OCI-M2 (cell line): ENCODE measurements at regions not wholly inside any gene's neighbourhood (a gene's known extent, or its start where the extent isn't known, plus 50 kb on each side); places are given as distances from the start of the nearest gene placed in this dataset.

Source experiments
- DNase-seq: peaks from one replicate; lab custom pipeline; 2025; ENCODE audit not compliant: unreplicated experiment; lab: John Stamatoyannopoulos, UW

DNA sequence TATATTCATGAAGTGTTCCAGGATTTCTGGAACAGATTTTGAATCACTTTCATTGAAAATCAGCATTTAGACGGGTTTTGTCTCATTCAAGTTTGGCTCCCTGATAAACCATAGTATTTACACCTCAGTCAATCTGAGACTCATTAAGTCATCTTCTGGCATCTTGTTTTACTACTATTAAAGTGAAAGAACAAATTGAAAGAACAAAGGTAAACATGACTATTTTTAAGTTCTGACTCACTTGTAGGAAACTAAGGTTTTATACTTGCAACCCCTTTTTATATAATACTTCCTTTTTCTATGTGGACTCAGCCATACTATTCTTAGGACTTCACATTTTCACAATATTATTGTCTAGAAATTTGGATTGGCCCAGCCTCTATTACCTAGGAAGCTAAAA is 854.4 kb downstream of the SQOR start:
- no peak for DNase-seq

DNA sequence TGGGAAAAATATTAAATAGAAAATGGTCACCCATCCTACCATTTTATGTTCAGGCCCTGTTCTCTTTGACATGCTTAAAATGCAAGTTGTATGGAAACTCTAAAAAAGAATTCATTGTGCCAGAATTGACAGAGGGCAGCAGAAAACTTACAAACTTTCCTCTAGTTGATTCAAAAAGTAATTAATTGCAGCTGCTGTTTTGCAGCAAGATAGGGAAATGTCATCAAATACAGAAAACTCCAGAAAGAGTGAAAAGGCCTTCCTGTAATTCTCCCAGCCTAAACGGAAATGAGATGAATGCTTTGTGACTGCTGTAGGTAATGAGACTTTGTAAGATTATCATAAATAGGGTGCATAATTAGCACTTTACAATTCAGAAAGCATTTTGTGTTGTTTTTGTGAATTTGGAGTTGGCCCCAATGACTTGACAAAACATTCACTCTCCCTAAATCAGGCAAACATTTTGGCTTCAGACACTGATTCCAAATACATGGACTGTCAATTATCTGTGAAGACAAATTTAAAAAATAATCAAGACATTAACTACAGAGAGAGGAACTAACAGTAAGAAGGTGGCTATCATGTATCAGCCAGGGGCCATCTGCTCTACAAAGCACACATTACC is 861.8 kb downstream of the SQOR start:
- no peak for DNase-seq

DNA sequence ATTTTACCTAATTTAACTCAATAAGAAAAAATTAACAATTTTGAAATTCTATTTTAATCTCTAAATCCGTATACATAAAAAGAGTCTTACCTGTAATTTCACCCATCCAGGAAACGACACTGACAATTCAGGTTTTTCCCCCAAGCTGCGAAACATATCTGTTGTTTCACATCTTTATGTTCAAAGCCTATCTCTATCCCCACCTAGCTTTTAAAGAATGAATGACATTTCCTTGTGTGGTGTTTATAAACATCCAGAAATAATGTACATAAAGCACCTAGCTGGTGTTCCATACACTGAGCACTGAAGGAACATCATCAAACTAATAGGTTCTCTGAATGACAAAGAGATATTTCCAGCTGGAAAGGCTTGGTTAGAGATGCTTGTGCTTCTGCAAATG is 867.8 kb downstream of the SQOR start:
- no peak for DNase-seq

GRCh38 chr15:46518381-46518780 is 883.6 kb downstream of the SQOR start:
- DNase-seq = no peak

GRCh38 chr15:46523701-46524100 is 888.9 kb downstream of the SQOR start:
- no peak for DNase-seq

- no peak for DNase-seq
These were observed 891.3 kb downstream of the SQOR start for GRCh38 chr15:46525984-46526725.

DNA sequence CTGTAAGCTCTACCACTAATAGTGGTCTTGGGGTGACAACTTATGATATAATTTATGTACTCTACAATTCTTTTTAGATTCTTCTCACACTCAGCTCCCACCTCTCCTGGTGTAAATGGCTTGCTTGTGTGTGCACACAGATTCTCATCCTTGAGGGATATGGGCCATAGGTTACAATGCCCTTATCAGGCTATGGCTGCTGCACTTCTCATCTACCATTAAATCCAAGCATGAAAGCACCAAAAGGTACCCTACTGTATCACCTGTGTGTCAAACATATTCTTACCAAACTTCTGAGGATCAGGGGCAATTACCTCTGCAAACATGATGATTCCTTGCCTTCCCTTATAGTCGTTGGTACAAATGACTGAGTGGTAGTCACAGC is 891.9 kb downstream of the SQOR start:
- DNase-seq = no peak

GRCh38 chr15:46543626-46544025 is 908.8 kb downstream of the SQOR start:
- DNase-seq = no peak

DNA sequence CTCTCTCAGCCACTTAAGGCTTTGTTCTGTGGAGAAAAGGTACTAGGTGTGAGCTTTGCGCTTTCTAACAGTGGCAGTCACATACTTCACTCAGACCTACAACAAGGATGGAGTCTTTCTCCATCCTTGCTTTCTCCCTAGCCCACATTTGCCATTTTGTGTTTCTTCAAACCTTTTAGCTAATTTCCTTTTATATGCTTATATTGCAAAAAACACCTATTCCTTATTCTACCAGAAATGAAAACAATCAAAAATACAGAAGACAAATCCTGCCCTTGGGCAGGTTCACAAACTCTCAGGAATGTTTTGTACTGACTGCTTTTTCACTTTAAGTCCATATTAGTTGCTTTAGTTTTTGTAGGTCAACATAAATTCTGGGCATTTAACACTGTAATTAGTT is 914.2 kb downstream of the SQOR start:
- no peak for DNase-seq

DNA sequence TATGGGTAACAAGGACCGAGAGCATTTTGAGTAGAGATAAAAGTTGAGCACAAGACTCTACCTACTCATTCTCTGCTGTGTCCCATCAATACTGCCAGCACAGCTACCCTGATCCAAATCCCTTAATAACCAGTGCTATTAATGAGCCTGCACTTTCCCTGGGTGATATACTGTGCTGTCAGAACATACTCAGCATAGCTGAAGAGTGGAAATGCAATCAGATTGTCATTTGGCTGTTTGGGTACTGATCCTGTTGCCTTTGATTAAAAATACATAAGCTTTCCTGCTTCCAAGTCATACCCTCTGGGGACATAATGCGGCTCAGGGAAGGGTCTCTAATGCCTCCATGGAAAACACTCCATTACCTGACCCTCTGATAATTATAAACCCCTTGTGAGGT is 917.5 kb downstream of the SQOR start:
- DNase-seq = no peak

- no peak for DNase-seq
These were observed 920.7 kb downstream of the SQOR start for GRCh38 chr15:46555547-46555946.

DNA sequence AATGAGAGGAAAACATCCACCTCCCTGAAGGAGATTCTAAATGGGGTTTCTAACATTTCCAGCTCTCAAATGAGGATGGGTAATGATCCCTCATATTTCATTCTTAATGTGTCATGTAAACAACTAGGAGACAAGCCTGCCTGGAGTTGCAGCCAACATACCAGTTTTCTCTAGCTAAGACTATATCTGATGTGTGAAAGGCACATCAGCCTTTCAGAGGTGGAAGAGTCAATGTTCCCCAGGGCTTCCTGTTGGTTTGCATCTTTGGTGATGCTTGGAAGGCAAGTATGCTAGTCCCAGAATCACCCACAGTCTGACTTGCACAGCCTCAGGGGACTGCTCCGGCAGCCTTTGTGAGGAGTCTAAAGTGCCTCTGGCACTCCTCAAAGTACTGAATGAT is 921.2 kb downstream of the SQOR start:
- DNase-seq = no peak

DNA sequence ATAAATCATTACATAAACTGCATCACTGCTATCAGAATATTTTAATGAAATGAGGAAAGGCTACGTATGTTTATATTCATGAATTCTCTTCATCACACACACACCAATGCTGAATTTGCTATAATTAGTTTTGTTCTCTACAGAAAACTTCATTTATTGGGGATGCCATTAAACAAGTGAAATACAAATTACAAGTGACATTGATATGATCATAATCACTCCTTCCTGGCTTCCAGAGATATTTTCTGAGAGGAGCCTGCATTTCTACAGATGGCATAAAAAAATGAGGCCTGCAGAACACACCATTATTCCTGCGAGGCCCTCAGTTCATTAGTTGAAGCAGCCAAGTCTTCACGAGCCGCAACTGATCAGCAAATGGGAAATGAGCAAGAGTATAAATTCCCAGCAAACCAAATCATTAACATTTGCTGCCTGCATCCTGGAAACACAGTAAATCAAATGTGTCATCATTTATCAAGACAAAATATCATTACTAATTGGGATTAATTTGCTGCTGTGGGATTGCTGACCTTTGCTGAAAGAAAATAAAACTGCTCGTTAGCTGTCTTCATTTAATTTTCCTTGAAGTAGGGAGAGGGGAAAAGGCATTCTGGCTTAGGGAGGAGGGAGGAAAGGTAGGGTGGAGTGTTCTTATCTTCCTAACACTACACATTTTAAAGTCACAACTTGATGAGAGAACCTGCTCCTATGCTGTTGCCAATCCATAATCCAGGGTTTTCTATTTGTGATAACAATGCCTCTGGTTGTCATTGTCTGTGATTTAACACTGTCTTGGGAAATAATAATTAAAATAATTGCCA is 921.9 kb downstream of the SQOR start:
- DNase-seq = no peak

- DNase-seq = no peak
These were observed 933.1 kb downstream of the SQOR start for GRCh38 chr15:46567968-46568367.

- no peak for DNase-seq
These were observed 935.0 kb downstream of the SQOR start for GRCh38 chr15:46569781-46570180.

DNA sequence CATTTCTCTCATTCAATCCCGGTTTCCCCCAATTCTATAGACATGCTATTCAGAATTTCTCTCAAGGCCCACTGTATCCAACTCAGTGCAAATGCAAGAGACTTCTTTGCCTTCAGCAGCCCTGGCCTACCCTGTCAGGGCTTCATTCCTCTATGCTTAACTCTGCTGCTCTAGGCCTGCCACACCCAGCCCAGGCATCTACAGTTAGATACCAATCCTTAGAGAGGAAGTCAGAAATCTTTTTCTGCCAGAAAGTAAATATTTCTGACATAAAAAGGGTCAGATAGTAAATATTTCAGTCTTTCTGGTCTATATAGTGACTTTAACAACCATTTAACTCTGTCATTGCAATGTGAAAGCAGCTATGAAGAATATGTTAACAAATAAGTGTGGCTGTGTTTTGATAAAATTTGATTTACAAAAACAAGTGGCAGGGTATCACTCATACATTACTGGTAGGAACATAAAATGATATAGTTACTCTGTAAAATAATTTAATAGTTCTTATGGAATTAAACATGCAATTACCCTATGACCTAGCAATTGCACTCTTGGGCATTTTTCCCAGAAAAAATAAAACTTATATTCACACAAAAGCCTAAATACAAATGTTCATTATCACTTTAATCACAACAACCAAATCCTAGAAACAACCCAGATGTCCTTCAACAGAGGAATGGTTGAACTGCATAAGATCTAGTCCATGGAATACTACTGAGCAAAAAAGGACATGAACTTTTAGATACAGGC is 942.0 kb downstream of the SQOR start:
- no peak for DNase-seq

DNA sequence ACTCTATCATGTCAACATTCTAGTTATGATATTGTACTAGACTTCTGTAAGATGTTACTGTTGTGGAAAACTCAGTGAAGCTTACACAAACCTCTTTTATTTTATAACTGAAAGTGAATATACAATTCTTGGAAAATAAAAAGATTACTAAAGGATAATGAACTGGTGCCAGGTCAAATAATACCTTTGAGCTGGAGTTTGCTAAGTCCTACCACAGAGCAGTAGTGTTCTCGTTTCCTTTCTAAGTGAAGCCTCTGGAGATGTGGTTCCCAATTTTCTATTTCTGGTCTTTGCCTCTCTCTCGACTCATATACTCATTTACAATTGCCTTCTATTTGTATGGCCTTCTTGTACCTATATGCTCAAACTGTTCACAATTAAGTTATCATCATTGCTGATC is 942.9 kb downstream of the SQOR start:
- DNase-seq = no peak

GRCh38 chr15:46580487-46580886 is 945.7 kb downstream of the SQOR start:
- no peak for DNase-seq

GRCh38 chr15:46580924-46581323 is 946.1 kb downstream of the SQOR start:
- DNase-seq = no peak

DNA sequence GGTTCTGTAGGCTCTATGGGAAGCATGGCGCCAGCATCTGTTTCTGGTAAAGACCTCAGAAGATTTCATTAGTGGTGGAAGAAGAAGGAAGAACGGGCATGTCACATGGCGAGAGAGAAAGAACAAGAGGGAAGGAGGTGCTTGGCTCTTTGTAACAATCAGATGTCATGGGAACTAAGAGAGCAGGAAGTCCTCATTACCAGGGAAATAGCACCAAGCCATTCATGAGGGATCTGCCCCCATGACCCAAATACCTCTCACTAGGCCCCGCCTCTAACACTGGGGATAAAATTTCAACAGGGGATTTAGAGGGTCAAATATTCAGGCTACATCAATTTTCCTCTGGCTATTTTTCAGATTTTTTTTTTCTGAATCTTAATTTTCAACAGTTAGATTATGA is 954.3 kb downstream of the SQOR start:
- no peak for DNase-seq

GRCh38 chr15:46591462-46591861 is 956.6 kb downstream of the SQOR start:
- no peak for DNase-seq
